Fibroblast of lung (primary cell): ENCODE measurements at regions not wholly inside any gene's neighbourhood (a gene's known extent, or its start where the extent isn't known, plus 50 kb on each side); places are given as distances from the start of the nearest gene placed in this dataset.

ENCODE experiments used
- EZH2 ChIP-seq: IDR thresholded peaks from 2 replicates; pipeline ENCODE4 v1.5.1; 2012; ENCODE audit warnings: low read length, control low read depth, mild to moderate bottlenecking; ENCODE audit errors: missing control alignments
- TF ChIP-seq, protein P1 (sequence below), 2 donors: IDR thresholded peaks in 1 of 2; conservative IDR thresholded peaks in 1 of 2; 1 replicate in 1 of 2; 2 replicates in 1 of 2; pipeline ENCODE4 v1.5.1; 2011 to 2012; ENCODE audit warnings: low read length in 2 of 2, control low read depth in 1 of 2, inconsistent platforms in 1 of 2, low read depth in 1 of 2, mild to moderate bottlenecking in 1 of 2

DNA sequence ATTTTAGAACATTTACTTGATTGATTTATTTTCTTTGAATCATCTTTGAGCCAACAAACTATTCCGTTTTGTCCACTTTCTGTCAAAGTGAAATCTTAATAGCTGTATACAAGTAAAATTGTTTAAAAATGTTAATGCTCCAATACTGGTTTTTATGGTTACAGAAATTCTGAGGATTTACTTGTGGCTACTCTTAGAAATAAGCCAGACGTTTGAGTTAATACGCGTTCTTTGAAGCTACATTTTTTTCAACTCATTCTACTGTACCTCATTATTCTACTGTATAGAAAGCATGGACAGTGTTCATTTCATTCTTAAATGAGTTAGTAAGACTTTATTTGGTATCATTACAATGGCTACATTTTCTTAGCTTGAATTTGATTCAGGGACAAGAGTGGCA is 996.2 kb upstream of the FLRT2 start:
- TF ChIP-seq, protein P1, sequence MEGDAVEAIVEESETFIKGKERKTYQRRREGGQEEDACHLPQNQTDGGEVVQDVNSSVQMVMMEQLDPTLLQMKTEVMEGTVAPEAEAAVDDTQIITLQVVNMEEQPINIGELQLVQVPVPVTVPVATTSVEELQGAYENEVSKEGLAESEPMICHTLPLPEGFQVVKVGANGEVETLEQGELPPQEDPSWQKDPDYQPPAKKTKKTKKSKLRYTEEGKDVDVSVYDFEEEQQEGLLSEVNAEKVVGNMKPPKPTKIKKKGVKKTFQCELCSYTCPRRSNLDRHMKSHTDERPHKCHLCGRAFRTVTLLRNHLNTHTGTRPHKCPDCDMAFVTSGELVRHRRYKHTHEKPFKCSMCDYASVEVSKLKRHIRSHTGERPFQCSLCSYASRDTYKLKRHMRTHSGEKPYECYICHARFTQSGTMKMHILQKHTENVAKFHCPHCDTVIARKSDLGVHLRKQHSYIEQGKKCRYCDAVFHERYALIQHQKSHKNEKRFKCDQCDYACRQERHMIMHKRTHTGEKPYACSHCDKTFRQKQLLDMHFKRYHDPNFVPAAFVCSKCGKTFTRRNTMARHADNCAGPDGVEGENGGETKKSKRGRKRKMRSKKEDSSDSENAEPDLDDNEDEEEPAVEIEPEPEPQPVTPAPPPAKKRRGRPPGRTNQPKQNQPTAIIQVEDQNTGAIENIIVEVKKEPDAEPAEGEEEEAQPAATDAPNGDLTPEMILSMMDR (conservative IDR thresholded peaks at IDR 0.05 in 1 of 2, IDR thresholded peaks at IDR 0.05 in 1 of 2; ENCODE audit: low read depth in 1 of 2, low read length in 2 of 2): no peak
- no peak for TF ChIP-seq EZH2
